GM21717 (cell line): ENCODE measurements at regions not wholly inside any gene's neighbourhood (a gene's known extent, or its start where the extent isn't known, plus 50 kb on each side); places are given as distances from the start of the nearest gene placed in this dataset.

Experiments used
- ATAC-seq: cut with Tn5 transposase; IDR thresholded peaks from one replicate; pipeline ENCODE4 v1.9.1; 2021; ENCODE audit warnings: mild to moderate bottlenecking, moderate library complexity; ENCODE audit not compliant: unreplicated experiment

- ATAC-seq, result no peak
These were observed 135.3 kb upstream of the RPS23 start for GRCh38 chr5:82413302-82414040.

- no peak for ATAC-seq
These were observed 129.9 kb upstream of the RPS23 start for GRCh38 chr5:82408033-82408432.

- ATAC-seq, result no peak
These were observed 128.1 kb upstream of the RPS23 start for GRCh38 chr5:82406205-82406773.

GRCh38 chr5:82405618-82406204, 127.6 kb upstream of the RPS23 start:
- ATAC-seq, result no peak

- ATAC-seq, result no peak
These were observed 127.0 kb upstream of the RPS23 start for GRCh38 chr5:82405161-82405560.

- no peak for ATAC-seq
These were observed 126.3 kb upstream of the RPS23 start for GRCh38 chr5:82404382-82404945.

- no peak for ATAC-seq
These were observed 125.6 kb upstream of the RPS23 start for GRCh38 chr5:82403724-82404123.

- ATAC-seq, result no peak
These were observed 124.9 kb upstream of the RPS23 start for GRCh38 chr5:82403026-82403425.

GRCh38 chr5:82399111-82399510, 121.0 kb upstream of the RPS23 start:
- ATAC-seq, result no peak

GRCh38 chr5:82397741-82398320, 119.7 kb upstream of the RPS23 start:
- ATAC-seq, result no peak

- no peak for ATAC-seq
These were observed 118.8 kb upstream of the RPS23 start for GRCh38 chr5:82396871-82397514.

- no peak for ATAC-seq
These were observed 118.2 kb upstream of the RPS23 start for GRCh38 chr5:82396396-82396795.

- no peak for ATAC-seq
These were observed 115.8 kb upstream of the RPS23 start for GRCh38 chr5:82393951-82394350.

- ATAC-seq, result no peak
These were observed 111.9 kb upstream of the RPS23 start for GRCh38 chr5:82390088-82390487.

GRCh38 chr5:82389347-82389746, 111.2 kb upstream of the RPS23 start:
- ATAC-seq, result no peak

GRCh38 chr5:82388181-82388580, 110.0 kb upstream of the RPS23 start:
- ATAC-seq, result no peak

GRCh38 chr5:82387819-82388166, 109.6 kb upstream of the RPS23 start:
- no peak for ATAC-seq

- no peak for ATAC-seq
These were observed 109.1 kb upstream of the RPS23 start for GRCh38 chr5:82387001-82387818.

GRCh38 chr5:82386576-82386975, 108.4 kb upstream of the RPS23 start:
- no peak for ATAC-seq

GRCh38 chr5:82384034-82384750, 106.0 kb upstream of the RPS23 start:
- ATAC-seq, result no peak
